Loucy (cell line): ENCODE measurements at regions not wholly inside any gene's neighbourhood (a gene's known extent, or its start where the extent isn't known, plus 50 kb on each side); places are given as distances from the start of the nearest gene placed in this dataset.

Experiments used
- EZH2phosphoT487 ChIP-seq: fragments of 200-600 bp; IDR thresholded peaks from 2 replicates; pipeline ENCODE4 v1.6.1; 2018; ENCODE audit warnings: antibody characterized with exemption, mild to moderate bottlenecking, moderate library complexity, borderline replicate concordance
- TF ChIP-seq, protein P1 (sequence below): fragments of 200-600 bp; sonication (generic); conservative IDR thresholded peaks from 2 replicates; pipeline ENCODE4 v1.5.1; 2014; ENCODE audit warnings: mild to moderate bottlenecking, antibody characterized with exemption, low read length

DNA sequence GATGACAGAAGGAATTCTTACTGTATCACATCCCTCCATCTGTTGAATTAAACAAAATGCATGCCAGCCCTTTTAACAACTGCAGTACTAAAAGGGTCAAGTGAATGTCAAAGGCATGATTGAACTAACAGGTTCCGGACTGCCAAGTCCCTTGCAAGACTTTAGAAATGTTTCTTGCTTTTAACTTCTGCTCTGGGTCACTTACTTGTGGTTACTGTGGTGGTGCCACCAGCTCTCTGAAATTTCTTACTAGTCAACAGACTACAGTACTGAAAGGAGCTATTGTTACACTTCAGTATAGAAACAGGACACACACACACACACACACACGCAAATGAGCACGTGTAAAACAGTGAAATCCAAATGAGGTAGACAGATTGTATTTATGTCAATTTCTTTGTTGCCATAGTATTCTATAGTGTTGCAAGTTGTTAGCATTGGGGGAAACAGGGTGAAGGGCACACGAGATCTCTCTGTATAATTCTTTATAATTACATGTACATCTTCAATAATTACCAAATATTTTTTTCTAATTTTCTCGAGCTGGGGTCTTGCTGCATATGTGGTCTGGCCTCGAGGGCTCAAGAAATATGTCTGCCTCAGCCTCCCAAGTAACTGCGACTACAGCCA lies 79.9 kb upstream of the SLC25A26 start:
- TF ChIP-seq, protein P1, sequence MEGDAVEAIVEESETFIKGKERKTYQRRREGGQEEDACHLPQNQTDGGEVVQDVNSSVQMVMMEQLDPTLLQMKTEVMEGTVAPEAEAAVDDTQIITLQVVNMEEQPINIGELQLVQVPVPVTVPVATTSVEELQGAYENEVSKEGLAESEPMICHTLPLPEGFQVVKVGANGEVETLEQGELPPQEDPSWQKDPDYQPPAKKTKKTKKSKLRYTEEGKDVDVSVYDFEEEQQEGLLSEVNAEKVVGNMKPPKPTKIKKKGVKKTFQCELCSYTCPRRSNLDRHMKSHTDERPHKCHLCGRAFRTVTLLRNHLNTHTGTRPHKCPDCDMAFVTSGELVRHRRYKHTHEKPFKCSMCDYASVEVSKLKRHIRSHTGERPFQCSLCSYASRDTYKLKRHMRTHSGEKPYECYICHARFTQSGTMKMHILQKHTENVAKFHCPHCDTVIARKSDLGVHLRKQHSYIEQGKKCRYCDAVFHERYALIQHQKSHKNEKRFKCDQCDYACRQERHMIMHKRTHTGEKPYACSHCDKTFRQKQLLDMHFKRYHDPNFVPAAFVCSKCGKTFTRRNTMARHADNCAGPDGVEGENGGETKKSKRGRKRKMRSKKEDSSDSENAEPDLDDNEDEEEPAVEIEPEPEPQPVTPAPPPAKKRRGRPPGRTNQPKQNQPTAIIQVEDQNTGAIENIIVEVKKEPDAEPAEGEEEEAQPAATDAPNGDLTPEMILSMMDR = no peak
- TF ChIP-seq EZH2phosphoT487 = no peak
